ENCODE measurements at regions not wholly inside any gene's neighbourhood (a gene's known extent, or its start where the extent isn't known, plus 50 kb on each side); places are given as distances from the start of the nearest gene placed in this dataset.

GRCh38 chr12:126107659-126108058 is 1042.4 kb downstream of the AACS start:
- TF ChIP-seq CTCF (IDR thresholded peaks at IDR 0.05) = no peak
- H3K4me3 ChIP-seq = no peak overlapping the region
- DNase-seq (ENCODE audit: low spot score) = no peak

GRCh38 chr12:126108247-126108646 is 1043.0 kb downstream of the AACS start:
- no peak for TF ChIP-seq CTCF (IDR thresholded peaks at IDR 0.05)

More at GRCh38 chr12:126107659-126108058, 1042.4 kb downstream of the AACS start:
- H3K27ac ChIP-seq = no peak overlapping the region

GRCh38 chr12:126112141-126112540 is 1046.9 kb downstream of the AACS start:
- no peak for TF ChIP-seq CTCF (IDR thresholded peaks at IDR 0.05)
- DNase-seq (ENCODE audit: low spot score) = no peak
- no peak overlapping the region for H3K4me3 ChIP-seq

More at GRCh38 chr12:126108247-126108646, 1043.0 kb downstream of the AACS start:
- H3K27ac ChIP-seq = no peak overlapping the region
- no peak overlapping the region for H3K4me3 ChIP-seq
- DNase-seq (ENCODE audit: low spot score) = no peak

GRCh38 chr12:126112849-126113248 is 1047.6 kb downstream of the AACS start:
- H3K4me3 ChIP-seq = no peak overlapping the region
- no peak for TF ChIP-seq CTCF (IDR thresholded peaks at IDR 0.05)
- no peak for DNase-seq (ENCODE audit: low spot score)
- no peak overlapping the region for H3K27ac ChIP-seq

More at GRCh38 chr12:126112141-126112540, 1046.9 kb downstream of the AACS start:
- no peak overlapping the region for H3K27ac ChIP-seq

- no peak for DNase-seq (ENCODE audit: low spot score)
- Histone ChIP-seq H3K4me3 (no peak overlapping the region), H3K27ac (no peak overlapping the region)
- no peak for TF ChIP-seq CTCF (IDR thresholded peaks at IDR 0.05)
Observed at GRCh38 chr12:126114441-126114840, 1049.2 kb downstream of the AACS start.

GRCh38 chr12:126117502-126117901 is 1052.3 kb downstream of the AACS start:
- Histone ChIP-seq H3K4me3 (no peak overlapping the region), H3K27ac (no peak overlapping the region)
- DNase-seq (ENCODE audit: low spot score) = no peak
- no peak for TF ChIP-seq CTCF (IDR thresholded peaks at IDR 0.05)

- TF ChIP-seq CTCF (IDR thresholded peaks at IDR 0.05) = no peak
Observed at GRCh38 chr12:126139355-126139754, 1074.1 kb downstream of the AACS start.

More at GRCh38 chr12:126139355-126139754, 1074.1 kb downstream of the AACS start:
- Histone ChIP-seq H3K27ac (no peak overlapping the region), H3K4me3 (no peak overlapping the region)
- DNase-seq (ENCODE audit: low spot score) = no peak

Measured in coronary artery (tissue), 2 donors.